Fibroblast of lung (primary cell): ENCODE measurements at regions not wholly inside any gene's neighbourhood (a gene's known extent, or its start where the extent isn't known, plus 50 kb on each side); places are given as distances from the start of the nearest gene placed in this dataset.

Experiments
- CTCF ChIP-seq, 2 donors: IDR thresholded peaks in 1 of 2; conservative IDR thresholded peaks in 1 of 2; 1 replicate in 1 of 2; 2 replicates in 1 of 2; pipeline ENCODE4 v1.5.1; 2011 to 2012; ENCODE audit warnings: low read length in 2 of 2, control low read depth in 1 of 2, inconsistent platforms in 1 of 2, low read depth in 1 of 2, mild to moderate bottlenecking in 1 of 2
- EZH2 ChIP-seq: IDR thresholded peaks from 2 replicates; pipeline ENCODE4 v1.5.1; 2012; ENCODE audit warnings: low read length, control low read depth, mild to moderate bottlenecking; ENCODE audit errors: missing control alignments

GRCh38 chr14:83247924-83248639 lies 1714.4 kb upstream of the SEL1L start:
- TF ChIP-seq CTCF (conservative IDR thresholded peaks at IDR 0.05 in 1 of 2, IDR thresholded peaks at IDR 0.05 in 1 of 2; ENCODE audit: low read depth in 1 of 2, low read length in 2 of 2): no peak
- no peak for TF ChIP-seq EZH2
